ACHN (cell line): ENCODE measurements at regions not wholly inside any gene's neighbourhood (a gene's known extent, or its start where the extent isn't known, plus 50 kb on each side); places are given as distances from the start of the nearest gene placed in this dataset.

Experiments used
- DNase-seq: peaks from one replicate; pipeline ENCODE4 v3.0.0-alpha.2; 2015
- in situ Hi-C: cut with HindIII; loops from 2 replicates; pipeline ENCODE4 v1.10.0; 2017; ENCODE audit warnings: low sequenced_read_pairs, low pct_ligation_motif_present, low pct_unique_long_range_greater_than_20kb

DNA sequence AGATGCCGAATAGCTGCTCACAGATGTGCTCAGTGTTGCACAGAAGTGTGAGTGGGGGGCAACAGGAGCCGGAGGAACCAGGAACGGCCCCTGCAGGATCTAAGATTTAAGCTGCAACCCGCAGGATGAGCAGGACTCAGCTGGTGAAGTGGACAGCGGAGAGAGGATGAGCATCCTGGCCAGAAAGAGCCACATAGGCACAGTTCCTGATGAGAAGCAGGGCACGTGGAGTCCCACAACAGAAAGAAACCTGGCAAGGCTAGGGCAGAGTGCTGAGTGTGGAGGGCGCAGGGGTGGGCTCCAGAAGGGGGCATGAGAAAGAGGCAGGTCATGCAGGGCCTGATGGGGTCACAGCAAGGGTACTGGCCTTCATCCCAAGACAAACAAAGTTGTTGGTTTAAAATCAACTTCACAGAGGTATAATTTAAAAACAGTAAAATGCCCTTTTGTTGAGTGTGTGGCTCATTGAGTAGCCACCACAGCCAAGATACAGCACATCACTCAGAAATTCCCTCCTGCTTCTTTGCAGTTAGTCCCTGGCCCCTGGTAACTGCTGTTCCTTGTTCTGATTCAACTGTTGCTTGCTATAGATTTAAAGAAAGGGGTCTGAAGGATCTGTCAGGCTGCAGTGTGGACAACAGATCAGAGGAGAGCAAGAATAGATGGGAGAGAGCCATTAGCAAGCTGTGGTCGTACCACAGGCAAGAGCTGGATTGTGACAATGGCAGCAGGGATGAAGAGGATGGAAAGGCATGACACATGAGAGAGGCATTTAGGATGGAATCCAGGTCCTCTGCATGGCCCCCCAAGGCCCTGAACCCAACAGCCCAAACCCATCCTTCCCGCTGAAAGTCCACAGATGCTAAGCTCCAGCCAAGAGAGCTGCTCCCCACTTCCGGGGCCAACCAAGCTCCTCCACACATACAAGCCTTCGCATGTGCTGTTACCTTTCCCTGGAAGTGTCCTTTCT lies 53.1 kb upstream of the OSBPL3 start:
- no peak for DNase-seq
- in situ Hi-C loops = no loop called here

DNA sequence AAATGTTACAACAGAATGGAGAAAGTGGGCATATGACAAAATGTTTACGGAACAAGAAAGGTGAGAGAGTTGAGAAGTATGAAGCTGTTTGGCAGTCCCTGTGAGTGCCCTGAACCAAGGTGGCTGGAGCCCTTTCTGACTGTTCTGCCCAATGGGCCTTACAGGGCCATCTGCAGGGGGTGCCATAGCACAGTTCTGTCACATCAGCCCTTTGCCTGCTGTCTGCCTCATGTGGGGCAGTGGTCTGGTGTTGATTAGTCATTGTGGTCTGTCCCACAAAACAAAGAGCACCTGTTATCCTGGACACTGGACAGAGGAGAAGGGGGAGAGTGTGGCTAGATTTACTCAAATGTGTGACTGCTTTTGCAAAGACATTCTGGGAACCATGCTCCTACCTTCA lies 51.5 kb upstream of the OSBPL3 start:
- peak; percentile 25 for DNase-seq
- in situ Hi-C loops = no loop called here

DNA sequence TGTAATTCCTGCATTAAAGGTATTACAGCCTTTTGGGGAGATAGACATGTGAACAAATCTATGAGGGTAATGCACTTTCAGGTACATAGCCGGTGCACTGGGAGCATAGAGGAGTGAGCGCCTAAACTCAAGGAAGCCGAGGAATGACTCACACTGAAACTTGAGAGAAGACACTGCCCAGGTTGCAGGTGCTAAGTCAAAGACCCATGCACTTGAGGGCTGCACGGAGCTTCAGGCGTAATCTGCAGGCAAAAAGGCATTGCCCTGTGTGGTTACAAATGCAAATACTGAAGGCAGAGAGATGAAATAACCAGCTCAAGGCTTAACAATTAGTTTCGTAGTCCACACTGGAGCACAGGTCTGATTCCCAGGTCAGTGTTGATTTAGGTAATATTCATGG lies 51.0 kb upstream of the OSBPL3 start:
- in situ Hi-C loops = no loop called here
- DNase-seq = no peak
